HCT116 (cell line): ENCODE measurements at regions not wholly inside any gene's neighbourhood (a gene's known extent, or its start where the extent isn't known, plus 50 kb on each side); places are given as distances from the start of the nearest gene placed in this dataset.

Experiments
- ATAC-seq: fragments of 200-7000 bp; cut with Tn5 transposase; 2 replicates; pipeline ENCODE4 v1.9.1; 2020; ENCODE audit warnings: mild to moderate bottlenecking, moderate library complexity
- BruUV-seq: library from RNA; stranded (reverse); fragments of 400-500 nt; replicated peaks from 2 replicates; lab custom pipeline; 2021; lab: Mats Ljungman, UMichigan
- CTCF ChIA-PET: fragments of 300-600 bp; sonication (Branson Sonifier 250); formaldehyde crosslinking; loops from one replicate; lab custom pipeline; 2021; ENCODE audit warnings: antibody characterized with exemption; lab: Charles Lee
- POLR2A ChIA-PET: fragments of 300-600, 350-600 bp; sonication (Branson Sonifier 250); formaldehyde crosslinking; loops from one replicate; lab custom pipeline; 2021; ENCODE audit warnings: antibody characterized with exemption; lab: Charles Lee
- RAD21 ChIA-PET, 2 experiments: fragments of 300-600 bp; sonication (Branson Sonifier 250); formaldehyde crosslinking; loops; one replicate each; lab custom pipeline; 2023; ENCODE audit warnings: low total read pairs in 2 of 2; ENCODE audit not compliant: uncharacterized antibody in 2 of 2, unreplicated experiment in 2 of 2, low non-redundant PET in 1 of 2; lab: Charles Lee
- DNase-seq: peaks from one replicate; pipeline ENCODE4 v3.0.0-alpha.2; 2010; ENCODE audit warnings: low read depth, low spot score
- H2AFZ ChIP-seq: fragments of 200-600 bp; shearing (Covaris generic), sonication (generic); 2 replicates; pipeline ENCODE4 v1.6.1; 2017; ENCODE audit warnings: low read depth, mixed run types, mixed read lengths, antibody characterized with exemption, low read length; ENCODE audit not compliant: poor library complexity, severe bottlenecking
- H3K27ac ChIP-seq: 2 replicates; pipeline ENCODE4 v1.5.1; 2012; ENCODE audit warnings: low read depth, low read length
- H3K27me3 ChIP-seq: fragments of 200-600 bp; sonication (generic); 2 replicates; pipeline ENCODE4 v1.6.1; 2016; ENCODE audit warnings: mixed run types, low read length, mixed read lengths; ENCODE audit not compliant: insufficient read depth
- H3K36me3 ChIP-seq, 2 experiments: fragments of 200-500 bp in 1 of 2; fragments of 200-600 bp in 1 of 2; sonication (Bioruptor generic) in 1 of 2; sonication (generic) in 1 of 2; 2 replicates each; pipeline versions ENCODE4 v1.5.1 to v1.6.1; 2014 to 2016; ENCODE audit warnings: low read length in 2 of 2, inconsistent platforms in 1 of 2, mixed read lengths in 1 of 2, mixed run types in 1 of 2; ENCODE audit not compliant: insufficient read depth in 2 of 2, control insufficient read depth in 1 of 2
- H3K4me1 ChIP-seq, 2 experiments: fragments of 200-600 bp in 1 of 2; sonication (generic) in 1 of 2; 2 replicates each; pipeline versions ENCODE4 v1.5.1 to v1.6.1; 2012 to 2017; ENCODE audit warnings: low read length in 2 of 2, inconsistent platforms in 1 of 2, mild to moderate bottlenecking in 1 of 2, mixed read lengths in 1 of 2, mixed run types in 1 of 2, moderate library complexity in 1 of 2; ENCODE audit not compliant: insufficient read depth in 2 of 2, control insufficient read depth in 1 of 2
- H3K4me2 ChIP-seq: fragments of 200-600 bp; sonication (generic); 2 replicates; pipeline ENCODE4 v1.6.1; 2017; ENCODE audit warnings: mixed run types, low read length, mixed read lengths
- H3K4me3 ChIP-seq, 2 experiments: fragments of 200-600 bp in 1 of 2; sonication (generic) in 1 of 2; replicated peaks in 1 of 2; 2 replicates each; pipeline ENCODE4 v1.5.1; 2011 to 2016; ENCODE audit warnings: low read length in 2 of 2, control low read depth in 1 of 2, low read depth in 1 of 2, mild to moderate bottlenecking in 1 of 2, mixed read lengths in 1 of 2, mixed run types in 1 of 2
- H3K79me2 ChIP-seq: fragments of 200-600 bp; sonication (generic); 2 replicates; pipeline ENCODE4 v1.6.1; 2017; ENCODE audit warnings: mild to moderate bottlenecking, mixed run types, low read length, moderate library complexity, mixed read lengths; ENCODE audit not compliant: insufficient read depth
- H3K9ac ChIP-seq: fragments of 200-600 bp; sonication (generic); 2 replicates; pipeline ENCODE4 v1.6.1; 2016; ENCODE audit warnings: low read length, mixed read lengths
- H3K9me2 ChIP-seq: fragments of 200-600 bp; sonication (generic), shearing (Covaris generic); 2 replicates; pipeline ENCODE4 v1.6.1; 2017; ENCODE audit warnings: mixed run types, mild to moderate bottlenecking, moderate library complexity; ENCODE audit not compliant: insufficient read depth
- H3K9me3 ChIP-seq, 2 experiments: fragments of 200-500 bp in 1 of 2; fragments of 200-600 bp in 1 of 2; sonication (Bioruptor generic) in 1 of 2; sonication (generic) in 1 of 2; 2 replicates each; pipeline ENCODE4 v1.6.1; 2014 to 2017; ENCODE audit warnings: low read length in 2 of 2, mixed read lengths in 2 of 2, inconsistent platforms in 1 of 2, low read depth in 1 of 2, mild to moderate bottlenecking in 1 of 2, mixed run types in 1 of 2, moderate library complexity in 1 of 2; ENCODE audit not compliant: control insufficient read depth in 1 of 2, insufficient read depth in 1 of 2
- H4K20me1 ChIP-seq: fragments of 200-600 bp; sonication (generic), shearing (Covaris generic); 2 replicates; pipeline ENCODE4 v1.6.1; 2017; ENCODE audit warnings: mixed run types, mild to moderate bottlenecking, moderate library complexity; ENCODE audit not compliant: insufficient read depth
- CEBPB ChIP-seq: IDR thresholded peaks from 2 replicates; pipeline ENCODE4 v1.6.1; 2012; ENCODE audit warnings: low read depth
- EZH2 ChIP-seq: fragments of 200-600 bp; sonication (generic); IDR thresholded peaks from 2 replicates; pipeline ENCODE4 v1.6.1; 2017; ENCODE audit warnings: antibody characterized with exemption, mixed run types
- JUND ChIP-seq: IDR thresholded peaks from 2 replicates; pipeline ENCODE4 v1.6.1; 2012
- POLR2A ChIP-seq: IDR thresholded peaks from 2 replicates; pipeline ENCODE4 v1.7.0; 2011; ENCODE audit warnings: borderline replicate concordance; ENCODE audit not compliant: insufficient read depth, insufficient read length; ENCODE audit errors: extremely low read depth
- SRF ChIP-seq: IDR thresholded peaks from 2 replicates; pipeline ENCODE4 v1.6.1; 2012; ENCODE audit warnings: low read depth
- ZBTB33 ChIP-seq: IDR thresholded peaks from 2 replicates; pipeline ENCODE4 v1.6.1; 2011; ENCODE audit warnings: mild to moderate bottlenecking, low read length, moderate library complexity; ENCODE audit not compliant: insufficient replicate concordance; ENCODE audit errors: extremely low read depth
- intact Hi-C: fragments of 100-400 bp; cut with micrococcal nuclease; formaldehyde crosslinking; loops from 2 replicates; pipeline ENCODE4 v1.10.0; 2022

GRCh38 chr13:28603043-28603664 lies 55.8 kb upstream of the POMP start:
- Histone ChIP-seq H3K27ac (no peak overlapping the region), H3K36me3 (no peaks in the 10 kb centered on the region), H3K9ac (no peak overlapping the region), H3K9me2 (no peaks in the 10 kb centered on the region), H2AFZ (no peak overlapping the region), H3K27me3 (no peaks in the 10 kb centered on the region), H3K9me3 (no peaks in the 10 kb centered on the region), H3K4me2 (no peak overlapping the region), H3K4me3 (no peak overlapping the region), H3K4me1 (no peaks in the 10 kb centered on the region), H3K79me2 (no peaks in the 10 kb centered on the region), H4K20me1 (no peaks in the 10 kb centered on the region)
- ATAC-seq (no peak), DNase-seq (no peak)
- POLR2A ChIA-PET: no interaction called here
- CTCF ChIA-PET: no interaction called here
- TF ChIP-seq EZH2 (no peak), ZBTB33 (no peak), SRF (no peak), POLR2A (no peak)
- BruUV-seq: no TSS peak
- RAD21 ChIA-PET: no interaction called here
- intact Hi-C loops: no loop called here

GRCh38 chr13:28602580-28602979 lies 56.4 kb upstream of the POMP start:
- ATAC-seq: no peak
- intact Hi-C loops: no loop called here

More at GRCh38 chr13:28602580-28602979, 56.4 kb upstream of the POMP start:
- TF ChIP-seq CEBPB (no peak), SRF (no peak), JUND (no peak)
- TF ChIP-seq, all 23 proteins: peak for 0
- no peaks in the 10 kb centered on the region for H3K9me3 ChIP-seq
- DNase-seq: no peak
- H4K20me1 ChIP-seq: no peaks in the 10 kb centered on the region
- no peaks in the 10 kb centered on the region for H3K4me1 ChIP-seq
- no peak overlapping the region for H3K9ac ChIP-seq
- BruUV-seq: no TSS peak
- no peaks in the 10 kb centered on the region for H3K9me2 ChIP-seq
- ChIA-PET POLR2A (no interaction called here), RAD21 (no interaction called here), CTCF (no interaction called here)
- no peaks in the 10 kb centered on the region for H3K27me3 ChIP-seq
- H2AFZ ChIP-seq: no peak overlapping the region
- no peak overlapping the region for H3K27ac ChIP-seq
- no peaks in the 10 kb centered on the region for H3K36me3 ChIP-seq
- no peak overlapping the region for H3K4me3 ChIP-seq
- no peak overlapping the region for H3K4me2 ChIP-seq
- H3K79me2 ChIP-seq: no peaks in the 10 kb centered on the region
